Loucy (cell line): ENCODE measurements at regions not wholly inside any gene's neighbourhood (a gene's known extent, or its start where the extent isn't known, plus 50 kb on each side); places are given as distances from the start of the nearest gene placed in this dataset.

Experiments
- EZH2phosphoT487 ChIP-seq: fragments of 200-600 bp; IDR thresholded peaks from 2 replicates; pipeline ENCODE4 v1.6.1; 2018; ENCODE audit warnings: antibody characterized with exemption, mild to moderate bottlenecking, moderate library complexity, borderline replicate concordance
- TF ChIP-seq, protein P1 (sequence below): fragments of 200-600 bp; sonication (generic); conservative IDR thresholded peaks from 2 replicates; pipeline ENCODE4 v1.5.1; 2014; ENCODE audit warnings: mild to moderate bottlenecking, antibody characterized with exemption, low read length

GRCh38 chr4:57672846-57673433 is 562.8 kb upstream of the IGFBP7 start:
- TF ChIP-seq, protein P1, sequence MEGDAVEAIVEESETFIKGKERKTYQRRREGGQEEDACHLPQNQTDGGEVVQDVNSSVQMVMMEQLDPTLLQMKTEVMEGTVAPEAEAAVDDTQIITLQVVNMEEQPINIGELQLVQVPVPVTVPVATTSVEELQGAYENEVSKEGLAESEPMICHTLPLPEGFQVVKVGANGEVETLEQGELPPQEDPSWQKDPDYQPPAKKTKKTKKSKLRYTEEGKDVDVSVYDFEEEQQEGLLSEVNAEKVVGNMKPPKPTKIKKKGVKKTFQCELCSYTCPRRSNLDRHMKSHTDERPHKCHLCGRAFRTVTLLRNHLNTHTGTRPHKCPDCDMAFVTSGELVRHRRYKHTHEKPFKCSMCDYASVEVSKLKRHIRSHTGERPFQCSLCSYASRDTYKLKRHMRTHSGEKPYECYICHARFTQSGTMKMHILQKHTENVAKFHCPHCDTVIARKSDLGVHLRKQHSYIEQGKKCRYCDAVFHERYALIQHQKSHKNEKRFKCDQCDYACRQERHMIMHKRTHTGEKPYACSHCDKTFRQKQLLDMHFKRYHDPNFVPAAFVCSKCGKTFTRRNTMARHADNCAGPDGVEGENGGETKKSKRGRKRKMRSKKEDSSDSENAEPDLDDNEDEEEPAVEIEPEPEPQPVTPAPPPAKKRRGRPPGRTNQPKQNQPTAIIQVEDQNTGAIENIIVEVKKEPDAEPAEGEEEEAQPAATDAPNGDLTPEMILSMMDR = no peak
- TF ChIP-seq EZH2phosphoT487 = no peak
